Hematopoietic multipotent progenitor cell treated with erythropoietin and hydrocortisone succinate and interleukin-3 and kit ligand, for 8 days (in vitro differentiated cells): ENCODE measurements at regions not wholly inside any gene's neighbourhood (a gene's known extent, or its start where the extent isn't known, plus 50 kb on each side); places are given as distances from the start of the nearest gene placed in this dataset.

Source experiments
- DNase-seq: peaks from one replicate; pipeline ENCODE4 v3.0.0-alpha.2; 2015

- no peak for DNase-seq
These were observed 130.6 kb downstream of the TDRD15 start for GRCh38 chr2:21254170-21254965.

GRCh38 chr2:21256006-21256405 is 132.2 kb downstream of the TDRD15 start:
- peak; percentile 3 for DNase-seq

GRCh38 chr2:21257621-21258020 is 133.9 kb downstream of the TDRD15 start:
- no peak for DNase-seq

GRCh38 chr2:21258082-21258481 is 134.3 kb downstream of the TDRD15 start:
- no peak for DNase-seq

GRCh38 chr2:21260311-21260710 is 136.5 kb downstream of the TDRD15 start:
- DNase-seq, result no peak

GRCh38 chr2:21261591-21261990 is 137.8 kb downstream of the TDRD15 start:
- no peak for DNase-seq

- DNase-seq, result no peak
These were observed 138.7 kb downstream of the TDRD15 start for GRCh38 chr2:21262426-21262940.

GRCh38 chr2:21263622-21264021 is 139.9 kb downstream of the TDRD15 start:
- no peak for DNase-seq

GRCh38 chr2:21265752-21266151 is 142.0 kb downstream of the TDRD15 start:
- DNase-seq, result no peak

GRCh38 chr2:21267232-21267835 is 143.6 kb downstream of the TDRD15 start:
- no peak for DNase-seq

- no peak for DNase-seq
These were observed 144.6 kb downstream of the TDRD15 start for GRCh38 chr2:21268197-21268877.

GRCh38 chr2:21268878-21269224 is 145.1 kb downstream of the TDRD15 start:
- no peak for DNase-seq

GRCh38 chr2:21269382-21269781 is 145.6 kb downstream of the TDRD15 start:
- DNase-seq, result no peak

- no peak for DNase-seq
These were observed 146.3 kb downstream of the TDRD15 start for GRCh38 chr2:21270083-21270491.

GRCh38 chr2:21270708-21271122 is 146.9 kb downstream of the TDRD15 start:
- no peak for DNase-seq

- DNase-seq, result peak; percentile 37
These were observed 152.4 kb downstream of the TDRD15 start for GRCh38 chr2:21276163-21276562.

GRCh38 chr2:21277068-21278056 is 153.6 kb downstream of the TDRD15 start:
- DNase-seq, result no peak

- no peak for DNase-seq
These were observed 155.8 kb downstream of the TDRD15 start for GRCh38 chr2:21279525-21279924.

- no peak for DNase-seq
These were observed 157.0 kb downstream of the TDRD15 start for GRCh38 chr2:21280793-21281192.

- no peak for DNase-seq
These were observed 157.6 kb downstream of the TDRD15 start for GRCh38 chr2:21281384-21281783.

GRCh38 chr2:21281791-21282514 is 158.2 kb downstream of the TDRD15 start:
- DNase-seq, result no peak

- no peak for DNase-seq
These were observed 158.7 kb downstream of the TDRD15 start for GRCh38 chr2:21282515-21282898.
